HepG2 (cell line): ENCODE measurements at regions not wholly inside any gene's neighbourhood (a gene's known extent, or its start where the extent isn't known, plus 50 kb on each side); places are given as distances from the start of the nearest gene placed in this dataset.
"Not testable (repeated sequence)": the region's sequence is repeated elsewhere in the genome, so short reads cannot be mapped to it uniquely, and the experiment has no call there.

Experiments
- ATAC-seq: fragments of 200-7000 bp; cut with Tn5 transposase; 3 replicates; pipeline ENCODE4 v1.9.1; 2020; ENCODE audit warnings: mild to moderate bottlenecking, moderate library complexity
- BruUV-seq: library from RNA; stranded (reverse); fragments of 400-500 nt; replicated peaks from 2 replicates; lab custom pipeline; 2021; lab: Mats Ljungman, UMichigan
- CTCF ChIA-PET: fragments of 300-600 bp; formaldehyde crosslinking; extraction: SDS; loops from one replicate; lab custom pipeline; 2021; ENCODE audit warnings: low total read pairs, inconsistent platforms, low intra/inter-chr PET ratio; lab: Yijun Ruan, JAX
- POLR2A ChIA-PET: fragments of 350-600 bp; sonication (Branson Sonifier 250); formaldehyde crosslinking; loops from one replicate; lab custom pipeline; 2020; ENCODE audit warnings: antibody characterized with exemption, inconsistent platforms; lab: Yijun Ruan, JAX
- DNase-seq: peaks from one replicate; pipeline ENCODE4 v3.0.0-alpha.2; 2015; ENCODE audit warnings: low spot score
- FAIRE-seq: peaks from 3 replicates; lab custom pipeline; 2011; peaks lifted over from hg19 to GRCh38; lab: Jason Lieb, UNC
- H2AFZ ChIP-seq: one replicate; pipeline ENCODE4 v1.6.1; 2011; ENCODE audit warnings: low read length, inconsistent platforms
- H3K27ac ChIP-seq: fragments of 300-600 bp; 3 replicates; pipeline ENCODE4 v1.8.0; 2011; ENCODE audit warnings: mixed run types, mild to moderate bottlenecking, mixed read lengths, low read length, inconsistent platforms; ENCODE audit not compliant: insufficient read depth; ENCODE audit errors: extremely low read length
- H3K27me3 ChIP-seq, 2 experiments: fragments of 200-600 bp in 1 of 2; 2 replicates in 1 of 2; 3 replicates in 1 of 2; pipeline versions ENCODE4 v1.6.0 to v1.8.0; 2011; ENCODE audit warnings: low read length in 2 of 2, mild to moderate bottlenecking in 2 of 2, moderate library complexity in 2 of 2, inconsistent platforms in 1 of 2; ENCODE audit not compliant: insufficient read depth in 2 of 2, control insufficient read depth in 1 of 2
- H3K36me3 ChIP-seq, 2 experiments: fragments of 200-600 bp in 1 of 2; replicated peaks in 1 of 2; 2 replicates in 1 of 2; 3 replicates in 1 of 2; pipeline versions ENCODE4 v1.5.1 to v1.8.0; 2011; ENCODE audit warnings: low read length in 2 of 2, inconsistent platforms in 1 of 2; ENCODE audit not compliant: insufficient read depth in 2 of 2, control insufficient read depth in 1 of 2
- H3K4me1 ChIP-seq: 2 replicates; pipeline ENCODE4 v1.5.1; 2012; ENCODE audit warnings: low read length, inconsistent platforms; ENCODE audit not compliant: insufficient read depth
- H3K4me2 ChIP-seq: 2 replicates; pipeline ENCODE4 v1.6.0; 2011; ENCODE audit warnings: low read depth, low read length, inconsistent platforms
- H3K4me3 ChIP-seq, 3 experiments: fragments of 200-600 bp in 1 of 3; sonication (generic), shearing (Covaris generic) in 1 of 3; replicated peaks in 1 of 3; 2 replicates each; pipeline ENCODE4 v1.5.1; 2011 to 2016; ENCODE audit warnings: low read length in 3 of 3, inconsistent platforms in 2 of 3, low read depth in 2 of 3, mild to moderate bottlenecking in 2 of 3, control low read depth in 1 of 3, mixed read lengths in 1 of 3; ENCODE audit not compliant: insufficient read depth in 1 of 3
- H3K79me2 ChIP-seq: one replicate; pipeline ENCODE4 v1.6.1; 2011; ENCODE audit warnings: low read length, inconsistent platforms; ENCODE audit not compliant: insufficient read depth
- H3K9ac ChIP-seq: 2 replicates; pipeline ENCODE4 v1.6.0; 2011; ENCODE audit warnings: mild to moderate bottlenecking, low read depth, low read length, inconsistent platforms; ENCODE audit not compliant: insufficient read depth
- H3K9me3 ChIP-seq: 2 replicates; pipeline ENCODE4 v1.5.1; 2012; ENCODE audit warnings: mild to moderate bottlenecking, low read length
- H4K20me1 ChIP-seq: 2 replicates; pipeline ENCODE4 v1.6.0; 2011; ENCODE audit warnings: inconsistent platforms, mild to moderate bottlenecking, low read length, moderate library complexity; ENCODE audit not compliant: insufficient read depth
- NR2C2 ChIP-seq: sonication (generic); formaldehyde crosslinking; IDR thresholded peaks from 2 replicates; pipeline ENCODE4 v1.4.0; 2020; ENCODE audit warnings: missing genetic modification reagents, mild to moderate bottlenecking, moderate library complexity, borderline replicate concordance
- WGBS: methylation state at CpG from one replicate; pipeline ENCODE4 v1.1.6; 2017; ENCODE audit warnings: low lambda C conversion rate; 5-methylcytosine and 5-hydroxymethylcytosine counted together
- in situ Hi-C: cut with HindIII; loops from 2 replicates; pipeline ENCODE4 v1.10.0; 2017; ENCODE audit warnings: low pct_unique_long_range_greater_than_20kb; ENCODE audit not compliant: extremely low pct_ligation_motif_present
- intact Hi-C: fragments of 100-400 bp; cut with micrococcal nuclease; formaldehyde crosslinking; loops from one replicate; pipeline ENCODE4 v1.10.0; 2022; ENCODE audit not compliant: unreplicated experiment
- TF ChIP-seq, protein P1 (sequence below): sonication (generic); formaldehyde crosslinking; IDR thresholded peaks from 2 replicates; pipeline ENCODE4 v1.8.0; 2022; ENCODE audit warnings: mild to moderate bottlenecking, missing genetic modification reagents; ENCODE audit not compliant: insufficient replicate concordance

DNA sequence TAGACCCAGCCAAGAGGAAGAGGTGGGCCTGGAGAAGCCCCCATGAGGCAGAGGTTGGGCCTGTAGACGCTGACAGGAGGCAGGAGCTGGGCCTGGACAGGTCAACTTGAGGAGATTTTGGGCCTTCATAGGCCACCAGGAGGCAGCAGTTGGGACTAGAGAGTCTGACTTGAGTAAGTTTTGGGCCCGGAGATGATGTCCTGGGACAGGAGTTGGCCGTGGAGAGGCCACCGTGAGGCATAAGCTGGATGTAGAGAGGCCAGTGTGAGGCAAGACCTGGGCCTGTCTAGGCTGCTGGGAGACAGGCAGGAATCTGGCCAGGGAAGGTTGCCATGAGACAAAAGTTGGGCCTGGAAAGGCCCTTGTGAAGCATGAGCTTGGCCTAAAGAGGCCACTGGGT lies 312.6 kb downstream of the OR4F29 start:
- H3K4me3 ChIP-seq, in situ Hi-C loops, ATAC-seq, H3K4me2 ChIP-seq, H3K9me3 ChIP-seq, H3K27me3 ChIP-seq, H3K36me3 ChIP-seq, H4K20me1 ChIP-seq, BruUV-seq, H3K9ac ChIP-seq, FAIRE-seq, intact Hi-C loops, POLR2A ChIA-PET, H3K79me2 ChIP-seq, DNase-seq, CTCF ChIA-PET, H3K4me1 ChIP-seq, H2AFZ ChIP-seq, H3K27ac ChIP-seq: not testable (repeated sequence)
- WGBS: 22% methylated on average over 3 of the region's 4 CpGs

DNA sequence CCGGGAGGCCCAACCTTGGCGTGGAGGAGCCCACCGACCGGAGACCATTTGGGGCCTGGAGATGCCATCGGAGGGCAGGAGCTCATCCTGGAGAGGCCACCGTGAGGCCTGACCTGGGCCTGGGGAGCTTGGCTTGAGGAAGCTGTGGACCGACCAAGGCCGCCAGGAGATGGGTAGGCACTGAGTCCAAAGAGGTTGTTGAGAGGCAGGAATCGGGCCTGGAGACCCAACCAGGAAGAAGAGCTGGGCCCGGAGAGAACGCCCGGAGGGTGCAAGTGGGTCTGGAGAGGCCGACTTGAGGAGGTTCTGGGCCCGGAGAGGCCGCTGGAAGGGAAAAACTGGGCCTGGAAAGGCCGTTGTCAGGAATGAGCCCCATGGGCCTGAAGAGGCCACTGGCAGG lies 313.8 kb downstream of the OR4F29 start:
- DNase-seq, H3K79me2 ChIP-seq, POLR2A ChIA-PET, H3K36me3 ChIP-seq, H3K4me2 ChIP-seq, H2AFZ ChIP-seq, H3K4me1 ChIP-seq, H3K4me3 ChIP-seq, ATAC-seq, H3K27ac ChIP-seq, in situ Hi-C loops, FAIRE-seq, H3K9ac ChIP-seq, CTCF ChIA-PET, intact Hi-C loops, H3K27me3 ChIP-seq, H3K9me3 ChIP-seq, BruUV-seq, H4K20me1 ChIP-seq: not testable (repeated sequence)
- WGBS: 87% methylated on average over 5 of the region's 16 CpGs

DNA sequence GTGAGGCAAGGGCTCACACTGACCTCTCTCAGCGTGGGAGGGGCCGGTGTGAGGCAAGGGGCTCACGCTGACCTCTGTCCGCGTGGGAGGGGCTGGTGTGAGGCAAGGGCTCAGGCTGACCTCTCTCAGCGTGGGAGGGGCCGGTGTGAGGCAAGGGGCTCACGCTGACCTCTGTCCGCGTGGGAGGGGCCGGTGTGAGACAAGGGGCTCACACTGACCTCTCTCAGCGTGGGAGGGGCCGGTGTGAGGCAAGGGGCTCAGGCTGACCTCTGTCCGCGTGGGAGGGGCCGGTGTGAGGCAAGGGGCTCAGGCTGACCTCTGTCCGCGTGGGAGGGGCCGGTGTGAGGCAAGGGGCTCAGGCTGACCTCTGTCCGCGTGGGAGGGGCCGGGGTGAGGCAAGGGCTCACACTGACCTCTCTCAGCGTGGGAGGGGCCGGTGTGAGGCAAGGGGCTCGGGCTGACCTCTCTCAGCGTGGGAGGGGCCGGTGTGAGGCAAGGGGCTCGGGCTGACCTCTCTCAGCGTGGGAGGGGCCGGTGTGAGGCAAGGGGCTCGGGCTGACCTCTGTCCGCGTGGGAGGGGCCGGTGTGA lies 315.0 kb downstream of the OR4F29 start:
- intact Hi-C loops, H2AFZ ChIP-seq, H3K36me3 ChIP-seq, CTCF ChIA-PET, H3K9me3 ChIP-seq, BruUV-seq, H3K79me2 ChIP-seq, H3K27me3 ChIP-seq, ATAC-seq, H3K4me2 ChIP-seq, POLR2A ChIA-PET, H3K4me3 ChIP-seq, FAIRE-seq, H3K4me1 ChIP-seq, H3K9ac ChIP-seq, H3K27ac ChIP-seq, DNase-seq, H4K20me1 ChIP-seq, in situ Hi-C loops: not testable (repeated sequence)
- WGBS: 69% methylated on average over 17 of the region's 34 CpGs
- TF ChIP-seq, protein P1, sequence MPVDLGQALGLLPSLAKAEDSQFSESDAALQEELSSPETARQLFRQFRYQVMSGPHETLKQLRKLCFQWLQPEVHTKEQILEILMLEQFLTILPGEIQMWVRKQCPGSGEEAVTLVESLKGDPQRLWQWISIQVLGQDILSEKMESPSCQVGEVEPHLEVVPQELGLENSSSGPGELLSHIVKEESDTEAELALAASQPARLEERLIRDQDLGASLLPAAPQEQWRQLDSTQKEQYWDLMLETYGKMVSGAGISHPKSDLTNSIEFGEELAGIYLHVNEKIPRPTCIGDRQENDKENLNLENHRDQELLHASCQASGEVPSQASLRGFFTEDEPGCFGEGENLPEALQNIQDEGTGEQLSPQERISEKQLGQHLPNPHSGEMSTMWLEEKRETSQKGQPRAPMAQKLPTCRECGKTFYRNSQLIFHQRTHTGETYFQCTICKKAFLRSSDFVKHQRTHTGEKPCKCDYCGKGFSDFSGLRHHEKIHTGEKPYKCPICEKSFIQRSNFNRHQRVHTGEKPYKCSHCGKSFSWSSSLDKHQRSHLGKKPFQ (CRISPR knock-in tag): peak; percentile 98
- TF ChIP-seq NR2C2 (CRISPR knock-in tag): peak; percentile 82

DNA sequence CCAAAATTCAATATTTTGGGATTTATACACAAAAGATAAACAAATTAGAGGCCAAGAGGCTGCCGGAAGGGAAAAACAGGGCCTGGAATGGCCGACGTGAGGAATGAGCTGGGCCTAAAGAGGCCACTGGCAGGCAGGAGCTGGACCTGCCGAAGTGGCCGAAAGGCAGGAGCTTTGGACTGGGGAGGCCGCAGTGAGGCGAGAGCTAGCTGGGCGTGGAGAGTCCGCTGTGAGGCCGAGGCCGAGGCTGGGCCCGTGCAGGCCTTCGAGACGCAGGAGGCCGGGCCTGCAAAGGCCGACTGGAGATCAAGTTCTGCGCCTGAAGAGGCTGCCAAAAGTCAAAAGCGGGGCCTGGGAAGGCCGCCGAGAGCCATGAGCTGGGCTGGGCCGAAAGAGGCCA lies 316.5 kb downstream of the OR4F29 start:
- H2AFZ ChIP-seq, H3K9me3 ChIP-seq, H3K36me3 ChIP-seq, H3K27me3 ChIP-seq, BruUV-seq, ATAC-seq, CTCF ChIA-PET, POLR2A ChIA-PET, H3K4me1 ChIP-seq, DNase-seq, H3K27ac ChIP-seq, H3K79me2 ChIP-seq, H3K4me3 ChIP-seq, intact Hi-C loops, in situ Hi-C loops, H3K9ac ChIP-seq, H4K20me1 ChIP-seq, H3K4me2 ChIP-seq, FAIRE-seq: not testable (repeated sequence)
- 86% methylated on average over 18 of the region's 21 CpGs for WGBS
